HG02610 (cell line): ENCODE measurements at regions not wholly inside any gene's neighbourhood (a gene's known extent, or its start where the extent isn't known, plus 50 kb on each side); places are given as distances from the start of the nearest gene placed in this dataset.
"Not testable (repeated sequence)": the region's sequence is repeated elsewhere in the genome, so short reads cannot be mapped to it uniquely, and the experiment has no call there.

Source experiments
- ATAC-seq: cut with Tn5 transposase; IDR thresholded peaks from one replicate; pipeline ENCODE4 v1.9.1; 2021; ENCODE audit warnings: mild to moderate bottlenecking, moderate library complexity; ENCODE audit not compliant: unreplicated experiment

DNA sequence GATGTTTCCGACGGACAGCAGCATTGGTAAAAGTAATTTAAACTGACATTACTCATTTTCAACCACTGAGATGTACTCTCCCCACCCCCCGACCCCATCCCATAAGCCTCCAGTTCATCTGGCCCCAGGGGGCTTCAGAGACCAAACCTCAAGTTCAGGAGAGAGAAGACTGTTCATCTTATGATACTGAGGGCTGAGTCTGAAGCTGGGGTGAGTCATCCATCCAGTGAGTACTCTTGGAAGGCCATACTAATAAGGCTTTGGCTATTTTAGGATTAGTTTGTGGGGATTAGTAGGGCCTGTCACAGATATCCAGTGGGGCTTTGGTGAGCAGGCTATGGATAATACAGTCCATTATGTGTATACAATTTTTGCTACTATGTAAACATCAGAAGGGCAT, 125.3 kb upstream of the APCDD1 start:
- ATAC-seq = no peak

- ATAC-seq = no peak
Measured at GRCh38 chr18:10330428-10330827, 124.0 kb upstream of the APCDD1 start.

DNA sequence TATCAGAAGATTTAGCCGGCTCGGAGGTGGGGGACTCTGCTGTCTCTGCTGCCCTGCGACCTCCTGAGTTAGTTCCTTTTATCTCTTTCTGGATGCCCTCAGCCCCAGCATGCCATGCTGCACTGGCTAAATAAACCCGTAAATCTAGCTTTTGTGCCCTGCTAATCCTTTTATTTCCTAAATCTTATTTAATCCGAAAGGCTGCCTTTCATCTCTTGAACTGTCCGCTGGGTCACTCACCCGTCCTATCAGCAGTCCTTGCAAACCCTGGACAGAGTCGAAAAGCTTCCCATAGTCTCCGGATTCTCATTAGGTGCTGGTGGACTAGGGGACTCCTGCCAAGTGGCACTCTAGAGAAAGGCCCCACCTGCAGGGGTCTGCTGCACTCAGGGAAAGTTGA, 122.0 kb upstream of the APCDD1 start:
- ATAC-seq = no peak

- no peak for ATAC-seq
Measured at GRCh38 chr18:10336749-10337350, 117.6 kb upstream of the APCDD1 start.

DNA sequence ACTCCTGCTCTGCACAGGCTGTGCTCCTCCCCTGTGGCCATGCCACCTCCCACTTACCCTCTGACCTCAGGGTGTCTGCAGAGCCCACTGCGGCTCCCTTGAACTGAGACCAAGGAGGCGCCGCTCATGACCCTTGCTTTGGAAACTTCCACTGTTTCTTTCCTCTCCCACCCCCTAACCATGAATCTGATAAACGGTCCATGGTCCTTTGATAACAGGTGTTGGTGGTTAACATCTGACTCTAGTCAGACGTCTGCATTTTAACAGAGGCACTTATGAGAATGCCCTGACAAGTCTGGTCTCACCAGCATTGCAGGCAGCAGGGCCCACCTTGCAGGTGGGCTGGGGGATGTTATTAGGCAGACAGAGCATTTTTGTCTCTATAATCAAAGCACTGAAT, 113.6 kb upstream of the APCDD1 start:
- no peak for ATAC-seq

DNA sequence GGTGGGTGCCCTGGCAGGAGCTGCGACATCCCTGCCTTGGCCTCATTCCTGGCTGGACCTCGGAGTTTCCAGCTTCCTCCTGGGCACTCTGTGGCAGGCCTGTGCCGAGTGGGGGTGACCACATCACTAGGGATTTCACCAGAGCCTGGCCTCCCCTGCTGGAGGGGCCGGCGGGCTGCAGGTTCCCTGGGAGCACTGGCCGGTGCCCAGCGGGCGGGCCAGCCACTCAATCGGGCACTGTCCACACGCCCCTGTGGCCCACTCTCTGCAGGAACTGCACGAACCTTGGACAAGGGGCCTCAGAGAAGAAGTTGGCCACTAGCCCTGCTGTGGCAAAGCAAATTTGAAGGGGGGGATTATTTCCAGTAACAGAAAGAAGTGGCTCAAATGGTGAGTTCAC, 110.7 kb upstream of the APCDD1 start:
- ATAC-seq = no peak

DNA sequence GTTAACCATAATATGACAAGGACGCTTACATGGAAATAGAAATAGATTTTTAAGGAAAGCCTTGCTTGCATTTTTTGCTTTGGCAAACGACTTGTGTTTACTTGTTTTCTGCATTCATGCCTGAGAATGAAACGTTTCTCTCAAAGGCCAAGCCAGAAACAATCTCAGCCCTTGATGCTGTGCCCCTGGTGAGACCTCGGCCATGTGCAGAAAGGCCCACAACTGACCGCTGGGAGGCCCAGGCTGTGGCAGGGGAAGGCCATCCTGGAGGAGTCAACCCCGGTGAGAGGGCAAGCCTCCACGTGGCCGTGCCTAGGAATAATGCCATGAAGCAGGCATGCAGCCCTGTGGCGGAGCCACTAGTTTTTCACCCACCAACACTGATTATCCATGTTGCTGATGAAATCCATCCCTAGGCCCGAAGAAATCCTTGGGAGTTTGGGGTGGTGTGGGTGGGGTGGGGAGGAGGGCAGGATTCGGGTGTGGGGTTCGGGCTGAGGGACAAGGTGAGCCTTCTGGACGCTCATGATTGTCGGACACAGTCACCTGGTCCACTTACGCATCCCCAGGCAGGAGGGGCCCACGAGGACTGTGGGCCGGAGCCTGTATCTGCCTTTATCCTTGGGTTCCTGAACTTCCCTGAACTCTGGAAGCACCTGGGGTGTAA, 107.6 kb upstream of the APCDD1 start:
- no peak for ATAC-seq

DNA sequence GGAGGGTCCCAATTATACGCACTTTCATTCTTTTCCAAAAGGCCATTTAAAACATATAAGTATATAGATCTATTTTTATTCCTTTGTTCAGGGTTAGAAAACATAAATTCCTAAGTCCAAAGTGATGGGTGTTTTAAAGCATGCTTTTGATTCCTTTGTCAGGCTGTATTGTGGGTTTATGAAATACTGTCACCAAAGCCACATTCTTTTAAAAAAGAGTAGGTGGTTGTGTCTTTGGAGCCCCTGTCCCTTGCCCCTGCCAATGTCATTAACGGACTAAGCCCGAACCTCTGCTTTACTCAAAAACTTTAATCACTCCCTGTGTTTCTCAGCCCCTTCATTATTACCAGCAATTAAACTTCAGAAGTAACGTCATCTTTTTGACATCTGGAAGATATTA, 104.9 kb upstream of the APCDD1 start:
- ATAC-seq = no peak

GRCh38 chr18:10350661-10351060, 103.8 kb upstream of the APCDD1 start:
- ATAC-seq = no peak

DNA sequence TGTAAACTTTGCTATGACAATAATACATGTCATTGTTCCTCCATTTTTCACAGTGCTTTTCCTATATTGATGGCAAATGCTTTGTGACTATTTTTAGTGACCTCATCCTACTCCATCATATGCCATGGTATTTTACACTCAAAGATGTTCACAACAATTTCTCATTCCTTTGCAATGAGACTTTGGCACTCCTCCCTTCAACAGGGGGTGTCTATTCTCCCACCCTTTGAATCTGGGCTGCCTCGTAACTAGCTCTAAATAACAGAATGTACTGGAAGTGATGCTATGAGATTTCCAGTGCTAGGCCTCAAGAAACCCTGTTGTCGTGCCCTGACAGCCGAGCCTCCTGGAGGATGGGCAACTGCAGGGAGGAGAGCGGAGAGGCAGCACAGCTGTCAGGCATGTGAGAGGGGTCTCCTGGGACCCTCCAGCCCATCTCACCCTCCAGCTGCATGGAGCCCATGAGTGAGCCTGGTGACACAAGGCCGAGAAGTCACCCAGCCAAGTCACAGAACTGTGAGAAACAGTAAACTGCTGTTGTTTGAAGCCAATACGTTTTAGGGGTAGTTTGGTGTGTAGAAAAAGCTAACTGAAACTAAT, 103.1 kb upstream of the APCDD1 start:
- ATAC-seq = no peak

- no peak for ATAC-seq
Measured at GRCh38 chr18:10351858-10352257, 102.6 kb upstream of the APCDD1 start.

DNA sequence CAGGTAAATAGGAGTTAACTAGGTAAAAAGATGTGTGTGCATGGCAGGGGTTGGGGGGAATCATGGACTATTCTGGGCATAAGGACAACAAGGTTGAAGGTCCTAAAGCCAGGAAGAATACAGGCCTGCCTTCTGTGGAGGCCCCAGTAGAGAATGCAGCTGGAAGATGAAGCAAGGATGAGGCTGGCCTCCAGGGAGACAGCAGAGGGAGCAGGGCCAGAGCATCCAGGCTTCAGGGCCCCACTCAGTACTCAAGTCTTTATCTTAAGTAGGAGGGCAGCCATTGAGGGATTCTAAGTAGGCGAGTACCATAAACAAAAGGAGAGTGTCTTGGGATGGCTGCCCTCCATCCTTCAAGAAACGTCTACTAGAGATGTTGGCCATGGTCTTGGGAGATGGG, 101.8 kb upstream of the APCDD1 start:
- ATAC-seq = no peak

- ATAC-seq = no peak
Measured at GRCh38 chr18:10353791-10354190, 100.6 kb upstream of the APCDD1 start.

DNA sequence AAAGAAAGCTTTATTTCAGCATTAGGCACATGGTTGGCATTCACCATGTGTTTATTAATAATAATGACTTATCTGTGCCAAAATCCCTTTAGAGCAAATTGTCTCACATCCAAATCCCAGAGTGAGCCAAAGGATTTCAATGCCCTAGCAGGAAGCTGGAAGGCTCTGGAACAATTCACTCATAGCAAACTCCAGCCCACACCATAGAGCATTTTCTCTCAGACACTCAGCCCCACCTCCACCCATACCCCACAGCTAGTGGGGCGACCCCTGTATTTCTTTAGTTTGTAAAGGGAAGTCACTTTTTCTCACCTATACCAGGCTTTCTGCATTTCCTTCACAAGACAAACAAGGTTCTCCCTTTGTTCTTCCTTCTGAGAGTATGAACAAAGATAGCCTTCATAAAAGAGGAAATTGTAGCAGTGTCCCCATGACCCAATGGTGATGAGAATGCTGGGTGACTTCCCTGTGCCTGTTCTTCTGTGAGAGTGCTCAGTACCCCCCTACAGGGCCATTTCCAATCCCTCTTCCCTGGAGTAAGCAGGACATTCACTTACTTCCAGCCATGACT, 100.1 kb upstream of the APCDD1 start:
- no peak for ATAC-seq

- no peak for ATAC-seq
Measured at GRCh38 chr18:10354890-10355289, 99.5 kb upstream of the APCDD1 start.

DNA sequence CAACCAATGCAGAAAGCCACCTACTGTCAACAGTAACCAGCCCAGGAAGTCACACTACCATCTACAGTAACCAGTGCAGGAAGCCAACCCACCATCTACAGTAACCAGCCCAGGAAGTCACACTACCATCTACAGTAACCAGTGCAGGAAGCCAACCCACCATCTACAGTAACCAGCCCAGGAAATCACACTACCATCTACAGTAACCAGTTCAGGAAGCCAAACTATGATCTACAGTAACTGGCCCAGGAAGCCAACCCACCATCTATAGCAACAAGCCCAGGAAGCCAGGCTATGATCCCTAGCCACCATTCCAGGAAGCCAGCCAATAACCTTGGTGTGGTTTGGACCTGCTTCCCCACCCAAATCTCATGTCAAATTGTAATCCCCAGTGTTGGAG, 97.4 kb upstream of the APCDD1 start:
- not testable (repeated sequence) for ATAC-seq

GRCh38 chr18:10361660-10362059, 92.8 kb upstream of the APCDD1 start:
- ATAC-seq = no peak

- ATAC-seq = no peak
Measured at GRCh38 chr18:10365021-10365500, 89.4 kb upstream of the APCDD1 start.

GRCh38 chr18:10365901-10366300, 88.5 kb upstream of the APCDD1 start:
- ATAC-seq = no peak

GRCh38 chr18:10367836-10368235, 86.6 kb upstream of the APCDD1 start:
- no peak for ATAC-seq

GRCh38 chr18:10368456-10369453, 85.7 kb upstream of the APCDD1 start:
- ATAC-seq = no peak
